GM18502 (cell line): ENCODE measurements at regions not wholly inside any gene's neighbourhood (a gene's known extent, or its start where the extent isn't known, plus 50 kb on each side); places are given as distances from the start of the nearest gene placed in this dataset.

ENCODE experiments used
- ATAC-seq: cut with Tn5 transposase; IDR thresholded peaks from one replicate; pipeline ENCODE4 v1.9.1; 2021; ENCODE audit warnings: mild to moderate bottlenecking; ENCODE audit not compliant: unreplicated experiment, poor library complexity

DNA sequence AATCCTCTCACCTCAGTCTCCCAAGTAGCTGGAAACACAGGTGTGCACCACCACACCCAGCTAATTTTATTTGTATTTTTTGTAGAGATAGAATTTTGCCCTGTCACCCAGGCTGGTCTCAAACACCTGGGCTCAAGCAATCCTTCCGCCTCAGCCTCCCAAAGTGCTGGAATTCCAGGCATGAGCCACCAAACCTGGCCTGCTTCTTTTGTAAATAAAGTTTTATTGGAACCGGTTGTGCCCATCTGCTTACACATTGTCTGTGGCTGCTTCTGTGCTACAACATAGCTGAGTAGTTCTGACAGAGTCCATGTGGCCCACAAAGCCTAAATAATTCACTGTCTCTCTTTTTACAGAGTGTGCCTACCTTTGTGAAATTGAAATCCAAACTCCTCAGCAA, 109.7 kb upstream of the NRSN1 start:
- ATAC-seq = no peak

DNA sequence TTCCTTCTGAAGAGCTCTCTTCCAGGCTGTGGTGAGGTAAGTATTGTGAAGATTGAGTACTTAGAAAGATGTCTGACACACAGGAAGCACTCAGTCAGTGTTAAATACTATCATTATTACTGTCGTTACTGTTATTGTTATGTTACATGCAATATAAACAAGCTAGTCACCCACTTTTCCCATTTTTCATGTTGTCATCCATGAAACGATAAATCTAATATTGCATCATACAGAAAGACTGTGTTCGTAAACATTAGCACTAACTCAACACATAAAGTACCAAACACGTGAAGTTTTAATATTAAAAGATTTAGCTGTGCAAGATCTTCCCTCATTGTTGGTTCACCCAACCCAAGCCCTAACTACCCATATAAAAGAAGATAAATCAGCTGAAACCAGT, 109.2 kb upstream of the NRSN1 start:
- no peak for ATAC-seq

GRCh38 chr6:24019393-24019792, 106.6 kb upstream of the NRSN1 start:
- ATAC-seq = no peak

- no peak for ATAC-seq
These were observed 106.2 kb upstream of the NRSN1 start for GRCh38 chr6:24019830-24020229.

DNA sequence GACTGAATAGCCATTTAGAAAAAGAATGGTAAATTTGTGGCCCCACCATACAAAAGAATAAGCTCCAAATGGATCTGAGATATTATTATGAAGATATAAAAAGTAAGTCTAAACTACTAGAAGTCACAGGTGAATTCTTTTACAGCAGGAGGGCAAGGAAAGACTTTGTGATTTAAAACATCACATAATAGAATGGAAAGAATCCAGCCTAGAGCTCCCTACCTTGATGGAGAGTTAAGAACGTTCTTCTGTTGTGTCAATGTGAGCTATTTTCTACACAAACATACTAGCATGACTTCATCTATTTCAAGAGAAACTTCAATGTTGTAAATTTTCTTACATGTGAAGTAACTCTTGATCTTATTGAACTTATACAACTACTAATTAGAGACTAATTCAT, 100.0 kb upstream of the NRSN1 start:
- ATAC-seq = no peak

DNA sequence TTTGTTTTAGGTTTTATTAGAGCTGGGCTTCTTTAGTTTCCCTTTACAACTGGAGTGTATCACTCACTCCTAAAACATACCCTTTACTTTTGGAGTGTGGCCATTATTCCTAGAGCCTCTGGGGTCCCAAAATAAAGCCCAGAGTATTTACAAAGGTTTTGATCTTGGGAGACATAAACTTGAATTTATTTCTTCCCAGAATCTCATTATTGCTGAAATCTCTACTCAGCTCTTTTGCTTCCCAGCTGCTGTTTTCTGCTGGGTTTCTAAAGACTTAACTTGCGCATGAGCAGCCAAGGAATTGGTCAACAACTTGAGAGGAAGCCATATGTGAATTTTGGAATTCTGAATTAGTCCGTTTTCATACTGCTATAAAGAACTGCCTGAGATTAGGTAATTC, 94.5 kb upstream of the NRSN1 start:
- no peak for ATAC-seq

DNA sequence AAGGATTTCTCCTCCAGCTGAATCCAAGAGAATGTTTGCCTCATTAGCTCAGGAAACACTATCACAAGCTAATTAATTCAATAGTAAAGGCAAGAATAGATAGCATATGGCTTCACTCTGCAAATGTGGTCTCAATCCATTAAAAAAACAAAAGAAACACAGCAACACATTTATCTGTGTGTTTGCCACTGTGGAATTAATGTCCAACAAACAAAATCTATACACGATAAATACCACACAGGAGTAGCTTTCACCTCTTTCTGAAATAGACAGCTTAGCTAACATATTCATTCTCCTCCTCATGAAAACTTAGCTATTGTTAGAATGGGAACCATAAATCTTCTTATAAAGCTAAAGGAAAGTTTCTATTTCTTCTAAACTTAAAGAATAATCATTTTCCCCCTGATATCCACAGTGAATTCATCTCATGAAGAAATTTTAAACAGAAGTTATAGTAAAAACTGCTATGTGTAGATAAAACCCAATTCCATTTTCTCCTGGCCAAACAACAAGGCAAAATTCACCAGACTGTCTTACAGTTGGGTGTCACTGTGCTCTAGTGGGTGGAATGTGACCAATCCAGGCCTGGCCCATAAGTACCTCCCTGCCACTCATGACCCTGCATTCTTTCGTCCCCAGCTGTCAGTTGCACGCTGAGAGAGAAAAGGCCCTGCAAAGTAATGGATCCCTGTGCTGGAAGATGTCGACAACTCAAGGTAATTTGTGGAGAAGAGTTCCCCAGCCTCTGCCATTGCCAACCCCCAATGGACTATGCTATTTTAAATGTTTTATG, 92.9 kb upstream of the NRSN1 start:
- ATAC-seq = no peak

DNA sequence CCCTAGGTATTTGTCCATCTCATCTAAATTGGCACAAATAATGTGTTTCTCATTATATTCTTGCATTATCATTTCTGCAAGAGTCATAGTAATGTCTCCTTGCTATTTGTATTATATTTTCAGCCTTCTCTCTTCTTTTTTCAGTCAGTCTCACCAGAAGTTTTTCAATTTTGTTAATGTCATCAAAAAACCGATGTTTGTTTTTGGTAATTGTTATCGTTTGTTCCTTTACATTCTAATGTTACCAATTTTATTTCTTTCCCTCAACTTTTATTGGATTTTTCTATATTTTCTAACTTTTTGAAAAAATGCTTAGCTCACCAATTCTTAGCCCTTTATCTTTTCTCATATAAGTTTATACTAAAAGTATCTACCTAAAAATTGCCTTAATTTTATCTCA, 82.2 kb upstream of the NRSN1 start:
- ATAC-seq = no peak

DNA sequence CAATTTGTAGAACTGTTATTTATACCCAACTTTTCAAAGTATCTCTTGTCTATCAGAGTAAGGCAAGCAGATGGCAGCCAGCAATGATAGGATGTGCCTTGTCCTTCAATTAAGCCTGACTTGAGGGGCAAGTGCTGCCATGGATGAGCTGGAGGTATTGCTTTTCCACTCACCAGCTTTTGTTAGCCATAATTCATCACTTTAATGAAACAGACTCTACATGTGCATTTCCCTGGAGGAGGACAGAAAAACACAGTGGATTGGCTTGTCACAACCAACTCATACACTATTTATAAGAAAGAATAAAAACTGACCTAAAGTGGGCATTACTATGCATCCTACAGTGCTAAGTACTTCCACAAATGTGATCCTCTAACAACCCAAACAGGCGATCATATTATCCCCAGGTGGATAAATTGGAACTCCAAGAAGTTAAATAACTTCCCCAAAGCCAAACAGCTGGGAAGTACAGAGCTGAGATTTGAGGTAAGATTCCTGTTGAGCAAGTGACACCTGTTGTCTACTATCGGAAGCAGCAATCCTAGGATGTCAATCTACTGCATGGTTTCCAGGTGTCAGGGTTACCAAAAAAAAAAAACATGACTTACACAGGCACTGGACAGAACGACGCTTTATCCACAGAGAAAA, 73.9 kb upstream of the NRSN1 start:
- no peak for ATAC-seq

GRCh38 chr6:24052590-24052961, 73.4 kb upstream of the NRSN1 start:
- no peak for ATAC-seq

- ATAC-seq = no peak
These were observed 73.0 kb upstream of the NRSN1 start for GRCh38 chr6:24053057-24053456.

GRCh38 chr6:24054388-24054787, 71.6 kb upstream of the NRSN1 start:
- no peak for ATAC-seq

GRCh38 chr6:24056567-24056966, 69.4 kb upstream of the NRSN1 start:
- ATAC-seq = no peak

DNA sequence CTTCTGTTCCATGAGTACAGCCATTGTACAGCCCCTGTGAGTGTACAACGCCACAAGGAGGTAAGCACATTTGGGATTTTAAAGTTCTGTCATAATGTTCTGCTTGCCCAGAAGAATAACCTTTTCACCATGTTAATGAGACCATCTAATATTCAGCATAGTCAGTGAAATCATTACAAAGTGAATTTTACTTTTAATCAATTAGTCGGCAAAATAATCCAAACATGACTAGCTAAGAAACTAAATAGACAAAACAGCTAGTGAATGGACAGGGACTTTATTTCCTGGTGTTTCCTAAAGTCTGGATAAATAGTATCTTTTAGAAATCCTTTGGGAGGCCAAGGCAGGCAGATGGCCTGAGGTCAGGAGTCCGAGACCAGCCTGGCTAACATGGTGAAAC, 69.0 kb upstream of the NRSN1 start:
- ATAC-seq = no peak

DNA sequence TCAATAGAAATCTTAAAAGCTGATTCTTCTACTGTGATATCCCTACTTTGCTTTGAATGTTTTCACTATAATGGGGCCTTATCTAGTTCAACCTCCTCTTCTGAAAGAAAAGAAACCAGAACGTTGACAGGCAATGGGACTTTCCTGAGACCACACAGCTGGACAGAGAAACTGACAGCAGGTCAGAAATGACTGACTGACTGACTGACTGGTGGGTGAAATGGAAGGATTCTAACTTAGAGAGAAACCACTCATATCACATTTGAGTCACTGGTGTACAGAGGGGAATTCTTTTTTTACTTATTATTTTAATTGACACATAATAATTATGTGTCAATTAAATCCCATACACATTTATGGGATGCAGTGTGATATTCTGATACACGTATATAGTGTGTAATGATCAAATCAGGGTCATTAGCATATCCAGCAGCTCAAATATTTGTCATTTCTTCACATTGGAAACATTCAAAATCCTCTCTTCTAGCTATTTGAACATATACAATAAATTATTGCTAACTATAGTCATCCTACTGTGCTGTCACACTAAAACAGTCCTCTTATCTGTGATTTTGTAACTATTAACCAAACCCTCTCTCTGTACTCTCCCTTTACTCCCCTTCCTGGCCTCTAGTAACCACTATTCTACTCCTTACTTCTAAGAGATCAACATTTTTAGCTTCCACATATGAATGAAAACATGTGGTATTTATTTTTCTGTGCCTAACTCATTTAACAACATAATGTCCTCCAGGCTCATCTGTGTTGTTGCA, 64.8 kb upstream of the NRSN1 start:
- ATAC-seq = peak; percentile 98

- no peak for ATAC-seq
These were observed 61.9 kb upstream of the NRSN1 start for GRCh38 chr6:24064106-24064505.

- ATAC-seq = no peak
These were observed 61.2 kb upstream of the NRSN1 start for GRCh38 chr6:24064832-24065231.

GRCh38 chr6:24069526-24069925, 56.5 kb upstream of the NRSN1 start:
- ATAC-seq = no peak

DNA sequence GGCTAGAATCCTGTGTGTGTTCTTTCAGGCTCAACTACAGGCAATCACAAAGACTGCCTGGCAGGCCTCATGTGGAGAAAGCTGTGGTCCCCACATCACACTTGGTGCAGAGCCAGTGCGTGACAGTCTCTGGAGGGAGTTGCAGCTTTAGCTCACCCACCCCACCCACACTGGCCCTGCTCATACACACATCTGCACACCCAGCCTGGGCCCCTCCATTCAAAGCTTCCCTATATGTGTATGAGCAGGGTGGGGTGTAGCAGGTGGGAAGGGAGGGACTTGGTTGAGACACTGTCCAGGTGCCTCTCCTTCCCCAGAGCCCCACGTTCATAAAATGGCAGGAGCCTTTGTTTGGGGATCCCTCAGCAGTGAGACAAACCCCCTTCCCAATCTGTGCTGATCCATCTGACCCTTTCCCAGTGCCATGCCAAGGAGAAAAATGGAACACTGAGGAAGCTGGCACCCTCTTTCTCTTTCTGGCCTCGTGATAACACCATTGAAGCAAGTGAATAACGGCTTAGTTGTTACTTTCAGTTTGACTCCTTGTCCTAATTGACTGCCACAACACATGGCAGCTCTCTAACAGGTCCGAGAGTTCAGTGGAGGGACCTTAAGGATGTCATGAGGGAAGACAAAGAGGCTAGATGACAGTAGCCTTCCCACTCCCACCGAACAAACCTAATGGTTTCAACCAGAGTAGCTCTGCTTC, 53.8 kb upstream of the NRSN1 start:
- ATAC-seq = peak; percentile 71

- ATAC-seq = no peak
These were observed 50.0 kb upstream of the NRSN1 start for GRCh38 chr6:24076011-24076410.
